ENCODE measurements at regions not wholly inside any gene's neighbourhood (a gene's known extent, or its start where the extent isn't known, plus 50 kb on each side); places are given as distances from the start of the nearest gene placed in this dataset.

GRCh38 chr4:81921751-81922159 is 450.0 kb upstream of the RASGEF1B start:
- no peak for DNase-seq

GRCh38 chr4:81919810-81920209 is 448.1 kb upstream of the RASGEF1B start:
- DNase-seq = no peak

GRCh38 chr4:81919223-81919622 is 447.5 kb upstream of the RASGEF1B start:
- no peak for DNase-seq

- no peak for DNase-seq
These were observed 443.7 kb upstream of the RASGEF1B start for GRCh38 chr4:81915430-81915829.

GRCh38 chr4:81914623-81915022 is 442.9 kb upstream of the RASGEF1B start:
- DNase-seq = no peak

- peak; percentile 57 to 58 for DNase-seq
These were observed 441.7 kb upstream of the RASGEF1B start for GRCh38 chr4:81913427-81913879.

GRCh38 chr4:81912376-81913030 is 440.8 kb upstream of the RASGEF1B start:
- no peak for DNase-seq

GRCh38 chr4:81906905-81907304 is 435.2 kb upstream of the RASGEF1B start:
- DNase-seq = no peak

- no peak for DNase-seq
These were observed 434.3 kb upstream of the RASGEF1B start for GRCh38 chr4:81905971-81906370.

GRCh38 chr4:81904121-81904520 is 432.4 kb upstream of the RASGEF1B start:
- DNase-seq = no peak

- DNase-seq = no peak
These were observed 431.5 kb upstream of the RASGEF1B start for GRCh38 chr4:81903212-81903611.

GRCh38 chr4:81898862-81899504 is 427.3 kb upstream of the RASGEF1B start:
- no peak for DNase-seq

GRCh38 chr4:81896936-81897335 is 425.2 kb upstream of the RASGEF1B start:
- no peak for DNase-seq

GRCh38 chr4:81891005-81891996 is 419.6 kb upstream of the RASGEF1B start:
- no peak for DNase-seq

GRCh38 chr4:81884986-81885385 is 413.3 kb upstream of the RASGEF1B start:
- no peak for DNase-seq

GRCh38 chr4:81883530-81884450 is 412.1 kb upstream of the RASGEF1B start:
- DNase-seq = no peak

- no peak for DNase-seq
These were observed 411.3 kb upstream of the RASGEF1B start for GRCh38 chr4:81883004-81883403.

- no peak for DNase-seq
These were observed 410.3 kb upstream of the RASGEF1B start for GRCh38 chr4:81881855-81882621.

GRCh38 chr4:81876106-81876505 is 404.4 kb upstream of the RASGEF1B start:
- DNase-seq = no peak

GRCh38 chr4:81874661-81875515 is 403.2 kb upstream of the RASGEF1B start:
- no peak for DNase-seq

GRCh38 chr4:81870275-81870674 is 398.6 kb upstream of the RASGEF1B start:
- no peak for DNase-seq
